PC-9 (cell line): ENCODE measurements at regions not wholly inside any gene's neighbourhood (a gene's known extent, or its start where the extent isn't known, plus 50 kb on each side); places are given as distances from the start of the nearest gene placed in this dataset.

Experiments
- BruUV-seq: library from RNA; stranded (reverse); fragments of 400-500 nt; replicated peaks from 2 replicates; lab custom pipeline; 2021; lab: Mats Ljungman, UMichigan
- CTCF ChIA-PET: fragments of 300-600 bp; sonication (Branson Sonifier 250); formaldehyde crosslinking; loops from one replicate; lab custom pipeline; 2022; ENCODE audit warnings: antibody characterized with exemption; lab: Charles Lee
- POLR2A ChIA-PET: fragments of 300-600 bp; sonication (Branson Sonifier 250); formaldehyde crosslinking; loops from one replicate; lab custom pipeline; 2022; ENCODE audit warnings: antibody characterized with exemption; ENCODE audit not compliant: unreplicated experiment; lab: Charles Lee
- DNase-seq, 2 experiments: peaks; one replicate each; pipeline versions ENCODE4 v3.0.0 to v3.0.0-alpha.2; 2015 to 2022; ENCODE audit warnings: mixed read lengths in 1 of 2
- H2AFZ ChIP-seq: fragments of 200-600 bp; sonication (generic); 2 replicates; pipeline ENCODE4 v1.8.1; 2017; ENCODE audit warnings: antibody characterized with exemption
- H3F3A ChIP-seq: fragments of 200-600 bp; sonication (generic); 2 replicates; pipeline ENCODE4 v1.8.1; 2017; ENCODE audit warnings: antibody characterized with exemption, mild to moderate bottlenecking, low read depth; ENCODE audit not compliant: insufficient read depth
- H3K27ac ChIP-seq: fragments of 200-600 bp; sonication (generic); 2 replicates; pipeline ENCODE4 v1.6.1; 2016; ENCODE audit warnings: mixed run types
- H3K27me3 ChIP-seq: fragments of 200-600 bp; sonication (generic); 2 replicates; pipeline ENCODE4 v1.6.1; 2016; ENCODE audit warnings: low read depth, mixed run types; ENCODE audit not compliant: insufficient read depth
- H3K36me3 ChIP-seq: fragments of 200-600 bp; sonication (generic); 2 replicates; pipeline ENCODE4 v1.6.1; 2016; ENCODE audit warnings: low read depth, mixed run types
- H3K4me1 ChIP-seq: fragments of 200-600 bp; sonication (generic); replicated peaks from 2 replicates; pipeline ENCODE4 v1.6.1; 2016; ENCODE audit warnings: mixed run types; ENCODE audit not compliant: insufficient read depth
- H3K4me2 ChIP-seq: fragments of 200-600 bp; sonication (generic); 2 replicates; pipeline ENCODE4 v1.6.1; 2017; ENCODE audit warnings: mixed run types
- H3K4me3 ChIP-seq: fragments of 200-600 bp; sonication (generic); 2 replicates; pipeline ENCODE4 v1.6.1; 2016; ENCODE audit warnings: mixed run types
- H3K79me2 ChIP-seq: fragments of 200-600 bp; sonication (generic); 2 replicates; pipeline ENCODE4 v1.6.1; 2017; ENCODE audit warnings: low read depth, mixed run types
- H3K9me2 ChIP-seq: fragments of 200-600 bp; sonication (generic); 2 replicates; pipeline ENCODE4 v1.8.1; 2017; ENCODE audit warnings: mild to moderate bottlenecking; ENCODE audit not compliant: insufficient read depth
- H3K9me3 ChIP-seq: fragments of 200-600 bp; sonication (generic); 2 replicates; pipeline ENCODE4 v1.8.1; 2016; ENCODE audit warnings: low read depth; ENCODE audit not compliant: insufficient read depth
- H4K20me1 ChIP-seq: fragments of 200-600 bp; sonication (generic); 2 replicates; pipeline ENCODE4 v1.8.1; 2017; ENCODE audit not compliant: insufficient read depth
- CTCF ChIP-seq: fragments of 200-600 bp; sonication (generic); conservative IDR thresholded peaks from 2 replicates; pipeline ENCODE4 v1.6.1; 2017; ENCODE audit warnings: mixed run types, antibody characterized with exemption, mild to moderate bottlenecking, moderate library complexity
- EZH2 ChIP-seq: fragments of 200-600 bp; sonication (generic); IDR thresholded peaks from 2 replicates; pipeline ENCODE4 v1.8.0; 2017; ENCODE audit warnings: antibody characterized with exemption, low read depth
- intact Hi-C: fragments of 100-400 bp; cut with micrococcal nuclease; formaldehyde crosslinking; loops from one replicate; pipeline ENCODE4 v1.10.0; 2022; ENCODE audit not compliant: unreplicated experiment

- H3K36me3 ChIP-seq = no peaks in the 10 kb centered on the region
- no peak overlapping the region for H3K27ac ChIP-seq
- DNase-seq = no peak
- intact Hi-C loops = no loop called here
- ChIA-PET POLR2A (no interaction called here), CTCF (no interaction called here)
- no peak overlapping the region for H3K4me3 ChIP-seq
- H3K4me1 ChIP-seq = no peaks in the 10 kb centered on the region
- no peak overlapping the region for H3K4me2 ChIP-seq
- H3K79me2 ChIP-seq = no peaks in the 10 kb centered on the region
- no peaks in the 10 kb centered on the region for H3F3A ChIP-seq
- no peaks in the 10 kb centered on the region for H3K9me2 ChIP-seq
- no TSS peak for BruUV-seq
- TF ChIP-seq EZH2 (no peak), CTCF (no peak)
- H4K20me1 ChIP-seq = no peaks in the 10 kb centered on the region
- H3K27me3 ChIP-seq = no peaks in the 10 kb centered on the region
- no peaks in the 10 kb centered on the region for H3K9me3 ChIP-seq
- peak overlapping the region; percentile 12; the same call in 1 of the 2 replicates for H2AFZ ChIP-seq
These were observed 1585.4 kb downstream of the EFNB2 start for GRCh38 chr13:104949840-104950740.

- Histone ChIP-seq H3F3A (no peaks in the 10 kb centered on the region), H3K9me2 (no peaks in the 10 kb centered on the region), H3K27me3 (no peaks in the 10 kb centered on the region), H3K27ac (no peak overlapping the region), H3K36me3 (no peaks in the 10 kb centered on the region), H3K4me3 (no peak overlapping the region), H3K4me2 (no peak overlapping the region), H3K4me1 (no peaks in the 10 kb centered on the region), H3K9me3 (no peaks in the 10 kb centered on the region), H3K79me2 (no peaks in the 10 kb centered on the region), H2AFZ (no peak overlapping the region), H4K20me1 (no peaks in the 10 kb centered on the region)
- TF ChIP-seq CTCF (no peak), EZH2 (no peak)
- ChIA-PET CTCF (no interaction called here), POLR2A (no interaction called here)
- BruUV-seq = no TSS peak
- DNase-seq = no peak
- intact Hi-C loops = no loop called here
These were observed 1591.3 kb downstream of the EFNB2 start for GRCh38 chr13:104944176-104944575.

DNA sequence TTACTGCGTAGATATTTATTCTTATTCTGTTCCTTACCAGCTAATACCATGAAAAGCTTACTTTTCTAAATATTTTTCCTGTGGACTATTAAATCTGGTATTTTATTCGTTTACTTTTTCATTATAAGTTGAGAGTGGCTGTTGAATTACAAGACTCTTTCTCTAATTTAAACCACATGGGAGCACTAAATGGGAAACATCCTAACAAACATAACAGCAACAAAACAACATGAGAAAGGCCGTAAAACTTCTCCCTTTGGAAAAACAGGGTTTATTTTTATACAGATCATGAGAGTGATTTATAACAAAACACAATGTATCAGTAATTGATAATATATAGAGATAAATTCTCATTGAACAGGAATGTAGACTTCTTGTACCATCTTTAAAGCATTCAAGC, 1592.1 kb downstream of the EFNB2 start:
- no peak overlapping the region for H3K4me2 ChIP-seq
- H4K20me1 ChIP-seq = no peaks in the 10 kb centered on the region
- no peak overlapping the region for H3K27ac ChIP-seq
- POLR2A ChIA-PET = no interaction called here
- no peaks in the 10 kb centered on the region for H3K36me3 ChIP-seq
- no peaks in the 10 kb centered on the region for H3K27me3 ChIP-seq
- no peaks in the 10 kb centered on the region for H3K9me2 ChIP-seq
- BruUV-seq = no TSS peak
- intact Hi-C loops = no loop called here
- H2AFZ ChIP-seq = no peak overlapping the region
- CTCF ChIA-PET = no interaction called here
- H3K4me1 ChIP-seq = no peaks in the 10 kb centered on the region
- DNase-seq = no peak
- no peaks in the 10 kb centered on the region for H3K79me2 ChIP-seq
- H3K9me3 ChIP-seq = no peaks in the 10 kb centered on the region
- no peaks in the 10 kb centered on the region for H3F3A ChIP-seq
- TF ChIP-seq CTCF (no peak), EZH2 (no peak)
- no peak overlapping the region for H3K4me3 ChIP-seq
